ENCODE measurements at regions not wholly inside any gene's neighbourhood (a gene's known extent, or its start where the extent isn't known, plus 50 kb on each side); places are given as distances from the start of the nearest gene placed in this dataset.

- Histone ChIP-seq H3K9me3 (ENCODE audit: control insufficient read depth, low read depth, low read length) (no peaks in the 10 kb centered on the region), H2BK12ac (ENCODE audit: insufficient read length, low read depth, low read length) (no peak overlapping the region), H3K18ac (ENCODE audit: insufficient read length, low read depth, low read length) (no peak overlapping the region), H3K4me2 (ENCODE audit: insufficient read depth, insufficient read length, low read length) (no peak overlapping the region), H3K27ac (ENCODE audit: insufficient read length, low read depth, low read length) (no peak overlapping the region), H3K27me3 (ENCODE audit: insufficient read depth, low read length) (no peaks in the 10 kb centered on the region), H2AK5ac (ENCODE audit: insufficient read length, low read length) (no peak overlapping the region), H2BK15ac (ENCODE audit: low read depth, low read length) (no peak overlapping the region), H3K56ac (ENCODE audit: insufficient read length, low read depth, low read length) (no peak overlapping the region), H3T11ph (ENCODE audit: low read length) (no peak overlapping the region), H4K8ac (replicated peaks; ENCODE audit: insufficient read length, low read depth, low read length) (no peak overlapping the region), H4K91ac (ENCODE audit: insufficient read length, low read depth, low read length) (no peak overlapping the region), H3K14ac (ENCODE audit: insufficient read depth, low read length) (no peak overlapping the region), H3K4me1 (ENCODE audit: insufficient read depth, low read length) (no peaks in the 10 kb centered on the region), H3K4ac (ENCODE audit: low read depth, low read length) (no peak overlapping the region), H3K79me2 (ENCODE audit: insufficient read depth, low read length) (no peaks in the 10 kb centered on the region), H3K23me2 (ENCODE audit: insufficient read length, low read depth, low read length, poor library complexity, severe bottlenecking) (no peaks in the 10 kb centered on the region), H2BK120ac (ENCODE audit: low read depth, low read length, poor library complexity, severe bottlenecking) (no peak overlapping the region), H3K9ac (ENCODE audit: extremely low read depth, insufficient read length, low read length) (no peak overlapping the region), H2BK20ac (ENCODE audit: low read depth, low read length, poor library complexity, severe bottlenecking) (no peak overlapping the region), H3K79me1 (ENCODE audit: insufficient read depth, low read depth, low read length, poor library complexity, severe bottlenecking) (no peaks in the 10 kb centered on the region), H3K23ac (ENCODE audit: insufficient read length, low read depth, low read length) (no peak overlapping the region), H4K5ac (ENCODE audit: insufficient read length, low read depth, low read length) (no peak overlapping the region), H2BK5ac (ENCODE audit: insufficient read length, low read length) (no peak overlapping the region), H2AFZ (ENCODE audit: low read length) (no peak overlapping the region), H4K20me1 (ENCODE audit: control insufficient read depth, insufficient read depth, insufficient read length) (no peaks in the 10 kb centered on the region)
- peaks cover 2% of the 10 kb centered on the region for H3K27me3 Mint-ChIP-seq (ENCODE audit: low read depth)
- H3K9me3 Mint-ChIP-seq, result peaks cover 2 to 7% of the 10 kb centered on the region in 2 experiments; a peak in 1 of 5 replicates
- no peak overlapping the region for H3K27ac Mint-ChIP-seq
- TF ChIP-seq, protein P1, sequence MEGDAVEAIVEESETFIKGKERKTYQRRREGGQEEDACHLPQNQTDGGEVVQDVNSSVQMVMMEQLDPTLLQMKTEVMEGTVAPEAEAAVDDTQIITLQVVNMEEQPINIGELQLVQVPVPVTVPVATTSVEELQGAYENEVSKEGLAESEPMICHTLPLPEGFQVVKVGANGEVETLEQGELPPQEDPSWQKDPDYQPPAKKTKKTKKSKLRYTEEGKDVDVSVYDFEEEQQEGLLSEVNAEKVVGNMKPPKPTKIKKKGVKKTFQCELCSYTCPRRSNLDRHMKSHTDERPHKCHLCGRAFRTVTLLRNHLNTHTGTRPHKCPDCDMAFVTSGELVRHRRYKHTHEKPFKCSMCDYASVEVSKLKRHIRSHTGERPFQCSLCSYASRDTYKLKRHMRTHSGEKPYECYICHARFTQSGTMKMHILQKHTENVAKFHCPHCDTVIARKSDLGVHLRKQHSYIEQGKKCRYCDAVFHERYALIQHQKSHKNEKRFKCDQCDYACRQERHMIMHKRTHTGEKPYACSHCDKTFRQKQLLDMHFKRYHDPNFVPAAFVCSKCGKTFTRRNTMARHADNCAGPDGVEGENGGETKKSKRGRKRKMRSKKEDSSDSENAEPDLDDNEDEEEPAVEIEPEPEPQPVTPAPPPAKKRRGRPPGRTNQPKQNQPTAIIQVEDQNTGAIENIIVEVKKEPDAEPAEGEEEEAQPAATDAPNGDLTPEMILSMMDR (conservative IDR thresholded peaks at IDR 0.05), result no peak
- no peaks in the 10 kb centered on the region for H3K36me3 Mint-ChIP-seq (ENCODE audit: insufficient read depth in 1 of 3, low read depth in 3 of 3)
- no peak overlapping the region for H3K4me3 Mint-ChIP-seq
- no CpG with 5 or more reads among the region's 1 CpG for WGBS (ENCODE audit: extremely low coverage, insufficient read length, low lambda C conversion rate)
- no peak for DNase-seq
- no peaks in the 10 kb centered on the region for H3K4me1 Mint-ChIP-seq
Observed at GRCh38 chr15:37758412-37758811, 176.0 kb upstream of the TMCO5A start.
